ENCODE measurements at regions not wholly inside any gene's neighbourhood (a gene's known extent, or its start where the extent isn't known, plus 50 kb on each side); places are given as distances from the start of the nearest gene placed in this dataset.

DNA sequence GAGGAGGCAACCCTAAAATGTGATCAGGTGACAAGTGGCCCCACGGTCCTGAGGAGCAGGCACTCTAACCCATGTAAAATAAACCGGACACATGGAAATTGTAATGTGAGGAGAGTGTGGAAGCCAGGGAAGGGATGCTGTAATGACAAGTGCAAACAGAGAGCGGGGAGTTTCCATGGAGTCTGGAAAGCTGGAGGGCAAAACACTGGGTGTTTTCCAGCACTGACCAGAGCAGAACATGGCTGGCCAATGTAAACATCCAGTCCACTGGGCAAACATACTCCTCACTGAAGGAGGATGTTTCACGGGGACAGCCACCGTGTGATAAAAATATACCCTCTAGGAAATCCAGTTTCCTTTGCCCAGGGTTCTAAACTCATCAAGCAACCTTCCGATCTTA lies 219.0 kb upstream of the JARID2 start:
- TF ChIP-seq, protein P1, sequence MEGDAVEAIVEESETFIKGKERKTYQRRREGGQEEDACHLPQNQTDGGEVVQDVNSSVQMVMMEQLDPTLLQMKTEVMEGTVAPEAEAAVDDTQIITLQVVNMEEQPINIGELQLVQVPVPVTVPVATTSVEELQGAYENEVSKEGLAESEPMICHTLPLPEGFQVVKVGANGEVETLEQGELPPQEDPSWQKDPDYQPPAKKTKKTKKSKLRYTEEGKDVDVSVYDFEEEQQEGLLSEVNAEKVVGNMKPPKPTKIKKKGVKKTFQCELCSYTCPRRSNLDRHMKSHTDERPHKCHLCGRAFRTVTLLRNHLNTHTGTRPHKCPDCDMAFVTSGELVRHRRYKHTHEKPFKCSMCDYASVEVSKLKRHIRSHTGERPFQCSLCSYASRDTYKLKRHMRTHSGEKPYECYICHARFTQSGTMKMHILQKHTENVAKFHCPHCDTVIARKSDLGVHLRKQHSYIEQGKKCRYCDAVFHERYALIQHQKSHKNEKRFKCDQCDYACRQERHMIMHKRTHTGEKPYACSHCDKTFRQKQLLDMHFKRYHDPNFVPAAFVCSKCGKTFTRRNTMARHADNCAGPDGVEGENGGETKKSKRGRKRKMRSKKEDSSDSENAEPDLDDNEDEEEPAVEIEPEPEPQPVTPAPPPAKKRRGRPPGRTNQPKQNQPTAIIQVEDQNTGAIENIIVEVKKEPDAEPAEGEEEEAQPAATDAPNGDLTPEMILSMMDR (conservative IDR thresholded peaks at IDR 0.05 in 1 of 2, IDR thresholded peaks at IDR 0.05 in 1 of 2; ENCODE audit: low read depth in 1 of 2, low read length in 2 of 2), result no peak
- TF ChIP-seq EZH2 (IDR thresholded peaks at IDR 0.05; ENCODE audit: low read length, missing control alignments), result no peak
